ENCODE measurements at regions not wholly inside any gene's neighbourhood (a gene's known extent, or its start where the extent isn't known, plus 50 kb on each side); places are given as distances from the start of the nearest gene placed in this dataset.

DNA sequence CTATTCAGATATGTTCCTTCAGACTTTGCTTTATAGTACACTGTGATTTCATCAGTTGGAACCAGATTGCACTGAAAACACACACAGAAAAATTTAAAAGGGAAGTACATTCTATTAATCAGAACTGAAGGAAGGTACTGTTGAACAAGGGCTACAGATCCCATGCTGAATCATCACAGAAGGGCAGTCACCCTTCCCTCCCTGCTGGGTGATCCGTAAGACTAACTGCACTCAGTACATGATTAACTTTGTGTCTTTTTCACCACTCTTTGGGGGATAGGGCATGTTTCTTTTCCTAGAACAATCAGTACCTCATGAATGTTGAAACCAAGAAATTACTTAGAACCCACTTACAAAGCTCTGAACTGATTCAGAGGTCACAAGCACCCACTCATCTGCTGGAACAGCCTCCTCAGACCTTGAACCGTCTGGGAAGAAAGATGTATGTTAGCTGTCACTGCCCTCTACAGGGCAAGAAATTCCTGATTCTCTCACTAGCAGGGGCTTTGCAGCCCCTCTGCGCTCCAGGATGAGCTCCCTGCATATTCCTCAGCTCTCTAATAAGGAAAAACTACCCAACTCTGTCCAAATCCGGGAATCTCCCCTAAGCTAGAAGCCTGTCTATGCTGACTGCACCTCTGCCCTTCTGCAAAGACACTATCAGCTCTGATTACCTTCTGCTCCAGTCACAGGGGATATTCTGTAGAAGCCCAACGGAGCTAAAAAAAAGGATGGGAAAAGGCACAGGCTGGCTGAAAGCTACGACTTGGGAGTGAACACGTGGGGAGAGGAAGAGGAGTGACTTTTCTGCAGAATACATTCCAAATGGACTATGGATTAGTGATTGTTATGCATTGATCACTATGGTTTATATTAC lies 51.0 kb downstream of the IARS1 start:
- H3K4me3 ChIP-seq (ENCODE audit: low read depth, low read length) = no peak overlapping the region

DNA sequence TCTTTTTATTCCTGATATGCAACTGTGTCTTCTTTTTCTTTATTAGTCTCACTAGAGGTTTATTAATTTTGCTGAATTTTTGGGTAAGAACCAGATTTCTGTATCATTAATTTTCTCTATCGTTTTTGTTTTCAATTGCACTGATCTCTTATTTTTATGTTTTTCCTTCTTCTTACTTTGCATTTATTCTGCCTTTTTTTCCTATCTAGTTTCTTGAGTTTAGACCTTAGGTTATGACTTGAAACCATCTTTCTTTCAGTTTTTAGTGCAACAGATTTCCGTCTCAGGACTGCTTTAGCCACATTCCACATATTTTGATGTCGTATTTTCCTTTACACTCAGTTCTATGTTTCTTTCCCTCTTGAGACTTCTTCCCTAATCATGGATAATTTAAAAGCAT lies 56.6 kb downstream of the IARS1 start:
- H3K4me3 ChIP-seq (ENCODE audit: low read depth, low read length) = no peak overlapping the region
- TF ChIP-seq CTCF (IDR thresholded peaks at IDR 0.05; ENCODE audit: borderline replicate concordance, insufficient read depth, low read depth, low read length) = no peak

More for the DNA sequence above, 51.0 kb downstream of the IARS1 start:
- TF ChIP-seq CTCF (IDR thresholded peaks at IDR 0.05; ENCODE audit: borderline replicate concordance, insufficient read depth, low read depth, low read length) = 0 out of 2 replicates have a peak, but pooled peaks have one; percentile 3

DNA sequence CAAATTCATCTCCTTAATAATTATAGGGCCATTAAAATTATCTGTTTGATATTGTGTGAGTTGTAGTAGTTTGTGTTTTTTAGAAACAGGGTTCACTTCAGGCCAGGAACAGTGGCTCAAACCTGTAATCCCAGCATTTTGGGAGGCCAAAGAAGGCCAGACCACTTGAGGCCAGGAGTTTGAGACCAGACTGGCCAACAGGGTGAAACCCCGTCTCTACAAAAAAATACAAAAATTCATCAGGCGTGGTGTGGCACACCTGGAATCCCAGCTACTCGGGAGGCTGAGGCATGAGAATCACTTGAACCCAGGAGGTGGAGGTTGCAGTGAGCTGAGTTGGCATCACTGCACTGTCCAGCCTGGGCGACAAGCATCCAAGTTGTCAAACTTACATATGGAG lies 57.0 kb downstream of the IARS1 start:
- H3K4me3 ChIP-seq (ENCODE audit: low read depth, low read length) = no peak overlapping the region
- TF ChIP-seq CTCF (IDR thresholded peaks at IDR 0.05; ENCODE audit: borderline replicate concordance, insufficient read depth, low read depth, low read length) = no peak

- no peak overlapping the region for H3K4me3 ChIP-seq (ENCODE audit: low read depth, low read length)
- no peak for TF ChIP-seq CTCF (IDR thresholded peaks at IDR 0.05; ENCODE audit: borderline replicate concordance, insufficient read depth, low read depth, low read length)
Observed at GRCh38 chr9:92234514-92234913, 59.0 kb downstream of the IARS1 start.

DNA sequence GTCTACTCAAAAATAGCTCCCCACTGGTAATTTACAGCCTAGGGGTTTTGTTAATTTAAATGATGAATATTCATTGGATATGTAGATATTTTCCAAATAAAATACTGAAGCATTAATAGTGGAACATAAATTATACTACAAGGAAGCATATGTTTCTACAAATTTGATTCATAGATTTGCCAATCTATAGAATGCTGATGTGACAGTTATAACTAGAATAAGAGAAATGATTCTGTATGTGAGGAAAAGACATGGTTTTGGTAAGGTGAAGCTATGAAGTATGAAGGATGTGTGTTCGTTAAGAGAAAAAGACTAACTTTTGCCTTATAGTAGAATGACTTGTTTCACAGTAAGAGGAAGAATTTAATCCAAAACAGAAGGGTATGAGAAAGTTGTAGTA lies 61.3 kb downstream of the IARS1 start:
- H3K4me3 ChIP-seq (ENCODE audit: low read depth, low read length) = no peak overlapping the region
- no peak for TF ChIP-seq CTCF (IDR thresholded peaks at IDR 0.05; ENCODE audit: borderline replicate concordance, insufficient read depth, low read depth, low read length)

- TF ChIP-seq CTCF (IDR thresholded peaks at IDR 0.05; ENCODE audit: borderline replicate concordance, insufficient read depth, low read depth, low read length) = no peak
- H3K4me3 ChIP-seq (ENCODE audit: low read depth, low read length) = no peak overlapping the region
Observed at GRCh38 chr9:92228628-92229027, 64.9 kb downstream of the IARS1 start.

- no peak overlapping the region for H3K4me3 ChIP-seq (ENCODE audit: low read depth, low read length)
- no peak for TF ChIP-seq CTCF (IDR thresholded peaks at IDR 0.05; ENCODE audit: borderline replicate concordance, insufficient read depth, low read depth, low read length)
Observed at GRCh38 chr9:92224177-92224576, 69.3 kb downstream of the IARS1 start.

All from GM12875 (cell line).